Endodermal cell (in vitro differentiated cells): ENCODE measurements at regions not wholly inside any gene's neighbourhood (a gene's known extent, or its start where the extent isn't known, plus 50 kb on each side); places are given as distances from the start of the nearest gene placed in this dataset.
A peak's percentile ranks its signal among the peaks of the same experiment; 100 is the strongest.

Experiments used
- DNase-seq: peaks from one replicate; pipeline ENCODE4 v3.0.0-alpha.2; 2017
- H3K27ac ChIP-seq: 2 replicates; pipeline ENCODE4 v1.5.1; 2013; ENCODE audit warnings: mild to moderate bottlenecking, low read depth, low read length, moderate library complexity
- H3K27me3 ChIP-seq: 2 replicates; pipeline ENCODE4 v1.6.1; 2013; ENCODE audit warnings: mild to moderate bottlenecking, low read length, moderate library complexity; ENCODE audit not compliant: insufficient read depth, control insufficient read depth, poor library complexity, severe bottlenecking
- H3K36me3 ChIP-seq: 2 replicates; pipeline ENCODE4 v1.7.0; 2013; ENCODE audit warnings: mild to moderate bottlenecking, low read length, moderate library complexity; ENCODE audit not compliant: control insufficient read depth, insufficient read depth
- H3K4me1 ChIP-seq: one replicate; pipeline ENCODE4 v1.7.0; 2013; ENCODE audit warnings: low read length; ENCODE audit not compliant: control insufficient read depth, insufficient read depth
- H3K4me3 ChIP-seq: 2 replicates; pipeline ENCODE4 v1.5.1; 2013; ENCODE audit warnings: mild to moderate bottlenecking, low read length, moderate library complexity
- H3K9ac ChIP-seq: 2 replicates; pipeline ENCODE4 v1.6.1; 2013; ENCODE audit warnings: mild to moderate bottlenecking, low read length, moderate library complexity; ENCODE audit not compliant: poor library complexity, severe bottlenecking; ENCODE audit errors: extremely low read depth
- H3K9me3 ChIP-seq: 2 replicates; pipeline ENCODE4 v1.6.1; 2013; ENCODE audit warnings: mild to moderate bottlenecking, low read length, moderate library complexity; ENCODE audit not compliant: control insufficient read depth
- H3K27ac Mint-ChIP-seq: 2 replicates; pipeline ENCODE4 v1.8.0; 2020; ENCODE audit warnings: mixed read lengths
- H3K27me3 Mint-ChIP-seq: 2 replicates; pipeline ENCODE4 v1.8.0; 2021; ENCODE audit warnings: mild to moderate bottlenecking, mixed read lengths; ENCODE audit not compliant: insufficient read depth
- H3K36me3 Mint-ChIP-seq: 2 replicates; pipeline ENCODE4 v1.8.0; 2020; ENCODE audit warnings: low read depth, mixed read lengths
- H3K4me1 Mint-ChIP-seq: 2 replicates; pipeline ENCODE4 v1.8.0; 2020; ENCODE audit warnings: mixed read lengths
- H3K4me3 Mint-ChIP-seq: 2 replicates; pipeline ENCODE4 v1.8.0; 2020; ENCODE audit warnings: mild to moderate bottlenecking, moderate library complexity, mixed read lengths
- H3K9me3 Mint-ChIP-seq: 2 replicates; pipeline ENCODE4 v1.8.0; 2020; ENCODE audit warnings: mild to moderate bottlenecking, mixed read lengths
- WGBS, 2 experiments: methylation state at CpG; one replicate each; pipeline versions ENCODE4 v1.1.5 to v1.1.7; 2013; ENCODE audit warnings: missing lambda C conversion rate in 2 of 2, mixed read lengths in 1 of 2; ENCODE audit not compliant: insufficient coverage in 1 of 2, insufficient read length in 1 of 2; 5-methylcytosine and 5-hydroxymethylcytosine counted together
- TF ChIP-seq, protein P1 (sequence below): fragments of 200-600 bp; sonication (generic); conservative IDR thresholded peaks from 2 replicates; pipeline ENCODE4 v1.5.0; 2021; ENCODE audit warnings: antibody characterized with exemption, mild to moderate bottlenecking

DNA sequence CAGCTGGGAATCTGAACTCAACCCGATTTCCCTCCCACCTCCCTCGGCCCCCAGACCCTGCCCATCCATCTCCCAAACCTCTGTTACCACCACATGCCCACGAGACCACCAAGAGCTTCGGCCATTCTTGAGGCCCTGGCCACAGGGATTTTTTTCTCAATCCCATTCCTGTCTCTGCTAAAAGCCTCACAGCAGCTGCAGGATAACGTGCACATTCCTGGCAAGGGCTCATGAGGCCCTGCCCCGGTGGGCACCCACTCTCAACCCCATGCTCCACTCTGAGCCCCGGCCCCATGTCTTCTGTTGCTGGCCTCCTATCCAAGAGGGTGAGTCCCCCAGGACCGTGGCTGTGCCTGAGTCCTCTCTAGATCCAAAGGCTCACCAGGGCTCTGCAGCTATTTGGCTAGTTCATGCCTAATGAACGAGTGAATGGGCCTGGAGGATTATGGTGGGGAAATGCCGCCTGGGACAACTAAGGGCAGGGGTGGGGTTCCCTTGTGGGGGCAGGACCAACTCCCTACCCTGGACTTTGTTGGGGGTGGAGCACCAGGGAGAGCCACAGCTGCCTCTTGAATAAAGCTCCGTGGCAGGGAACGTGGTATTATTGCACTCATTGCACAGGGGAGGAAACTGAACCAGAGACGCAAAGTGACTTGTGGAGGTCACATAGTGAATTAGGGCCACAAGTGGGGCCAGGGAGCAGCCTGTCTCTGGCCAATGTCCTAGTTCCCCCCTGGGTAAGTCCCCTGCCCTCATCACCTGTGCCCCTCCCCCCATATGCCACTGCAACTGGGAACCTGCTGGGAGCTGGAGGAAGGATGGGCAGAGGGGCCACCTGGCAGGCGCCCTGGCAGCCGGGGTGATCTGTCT, 113.8 kb upstream of the SMURF2 start:
- DNase-seq: no peak
- Mint-ChIP-seq H3K9me3 (no peaks in the 10 kb centered on the region), H3K27me3 (peaks cover 61% of the 10 kb centered on the region), H3K36me3 (peaks cover 6% of the 10 kb centered on the region), H3K4me1 (peaks cover 16% of the 10 kb centered on the region), H3K27ac (no peak overlapping the region), H3K4me3 (peak overlapping the region; percentile 23)
- Histone ChIP-seq H3K4me3 (no peak overlapping the region), H3K4me1 (peaks cover 4% of the 10 kb centered on the region), H3K27ac (no peak overlapping the region), H3K36me3 (no peaks in the 10 kb centered on the region), H3K9me3 (no peaks in the 10 kb centered on the region), H3K9ac (no peak overlapping the region), H3K27me3 (peaks cover 59% of the 10 kb centered on the region)
- 84 to 93% methylated on average over 5 to 14 of the region's 15 CpGs for WGBS, 2 experiments
- TF ChIP-seq, protein P1, sequence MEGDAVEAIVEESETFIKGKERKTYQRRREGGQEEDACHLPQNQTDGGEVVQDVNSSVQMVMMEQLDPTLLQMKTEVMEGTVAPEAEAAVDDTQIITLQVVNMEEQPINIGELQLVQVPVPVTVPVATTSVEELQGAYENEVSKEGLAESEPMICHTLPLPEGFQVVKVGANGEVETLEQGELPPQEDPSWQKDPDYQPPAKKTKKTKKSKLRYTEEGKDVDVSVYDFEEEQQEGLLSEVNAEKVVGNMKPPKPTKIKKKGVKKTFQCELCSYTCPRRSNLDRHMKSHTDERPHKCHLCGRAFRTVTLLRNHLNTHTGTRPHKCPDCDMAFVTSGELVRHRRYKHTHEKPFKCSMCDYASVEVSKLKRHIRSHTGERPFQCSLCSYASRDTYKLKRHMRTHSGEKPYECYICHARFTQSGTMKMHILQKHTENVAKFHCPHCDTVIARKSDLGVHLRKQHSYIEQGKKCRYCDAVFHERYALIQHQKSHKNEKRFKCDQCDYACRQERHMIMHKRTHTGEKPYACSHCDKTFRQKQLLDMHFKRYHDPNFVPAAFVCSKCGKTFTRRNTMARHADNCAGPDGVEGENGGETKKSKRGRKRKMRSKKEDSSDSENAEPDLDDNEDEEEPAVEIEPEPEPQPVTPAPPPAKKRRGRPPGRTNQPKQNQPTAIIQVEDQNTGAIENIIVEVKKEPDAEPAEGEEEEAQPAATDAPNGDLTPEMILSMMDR: no peak

DNA sequence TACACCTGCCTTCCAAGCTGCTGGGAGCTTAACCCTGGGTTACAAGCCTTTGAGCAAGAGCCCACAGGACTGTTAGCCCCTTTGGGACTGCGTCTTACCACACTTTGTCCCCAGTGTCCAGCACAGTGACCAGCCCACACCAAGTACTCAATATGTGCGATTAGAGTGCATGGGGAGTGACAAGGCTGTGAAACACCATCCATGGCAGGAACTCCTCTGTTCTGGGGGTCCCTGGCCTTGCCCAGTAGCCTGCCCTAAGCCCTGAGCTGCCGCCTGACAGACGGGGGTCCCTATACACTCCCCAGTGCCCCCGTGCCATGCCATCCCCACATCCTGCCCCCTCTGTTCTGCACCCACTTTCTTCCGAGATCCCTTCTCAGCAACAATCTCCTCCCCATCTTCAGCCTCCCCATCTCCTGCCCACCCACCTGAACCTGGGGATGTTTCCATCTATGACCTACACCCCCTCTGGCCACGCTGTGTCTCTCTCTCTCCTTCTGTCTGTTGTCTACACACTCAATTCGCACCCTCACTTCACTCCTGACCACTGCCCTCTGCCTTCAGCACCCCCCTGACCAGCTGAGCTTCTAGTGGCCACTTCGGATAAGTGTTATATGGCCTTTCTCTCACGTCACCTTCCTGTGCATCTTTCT, 112.9 kb upstream of the SMURF2 start:
- Mint-ChIP-seq H3K27me3 (peaks cover 53% of the 10 kb centered on the region), H3K36me3 (peaks cover 6% of the 10 kb centered on the region), H3K4me3 (no peak overlapping the region), H3K9me3 (no peaks in the 10 kb centered on the region), H3K27ac (no peak overlapping the region), H3K4me1 (peaks cover 16% of the 10 kb centered on the region)
- H3K36me3 ChIP-seq: no peaks in the 10 kb centered on the region
- H3K9me3 ChIP-seq: no peaks in the 10 kb centered on the region
- H3K4me1 ChIP-seq: peaks cover 4% of the 10 kb centered on the region
- WGBS, 2 experiments: 89 to 90% methylated on average over 8 to 10 of the region's 10 CpGs
- TF ChIP-seq, protein P1: no peak
- no peak overlapping the region for H3K27ac ChIP-seq
- no peak overlapping the region for H3K4me3 ChIP-seq
- no peak overlapping the region for H3K9ac ChIP-seq
- DNase-seq: no peak
- H3K27me3 ChIP-seq: peaks cover 49% of the 10 kb centered on the region

DNA sequence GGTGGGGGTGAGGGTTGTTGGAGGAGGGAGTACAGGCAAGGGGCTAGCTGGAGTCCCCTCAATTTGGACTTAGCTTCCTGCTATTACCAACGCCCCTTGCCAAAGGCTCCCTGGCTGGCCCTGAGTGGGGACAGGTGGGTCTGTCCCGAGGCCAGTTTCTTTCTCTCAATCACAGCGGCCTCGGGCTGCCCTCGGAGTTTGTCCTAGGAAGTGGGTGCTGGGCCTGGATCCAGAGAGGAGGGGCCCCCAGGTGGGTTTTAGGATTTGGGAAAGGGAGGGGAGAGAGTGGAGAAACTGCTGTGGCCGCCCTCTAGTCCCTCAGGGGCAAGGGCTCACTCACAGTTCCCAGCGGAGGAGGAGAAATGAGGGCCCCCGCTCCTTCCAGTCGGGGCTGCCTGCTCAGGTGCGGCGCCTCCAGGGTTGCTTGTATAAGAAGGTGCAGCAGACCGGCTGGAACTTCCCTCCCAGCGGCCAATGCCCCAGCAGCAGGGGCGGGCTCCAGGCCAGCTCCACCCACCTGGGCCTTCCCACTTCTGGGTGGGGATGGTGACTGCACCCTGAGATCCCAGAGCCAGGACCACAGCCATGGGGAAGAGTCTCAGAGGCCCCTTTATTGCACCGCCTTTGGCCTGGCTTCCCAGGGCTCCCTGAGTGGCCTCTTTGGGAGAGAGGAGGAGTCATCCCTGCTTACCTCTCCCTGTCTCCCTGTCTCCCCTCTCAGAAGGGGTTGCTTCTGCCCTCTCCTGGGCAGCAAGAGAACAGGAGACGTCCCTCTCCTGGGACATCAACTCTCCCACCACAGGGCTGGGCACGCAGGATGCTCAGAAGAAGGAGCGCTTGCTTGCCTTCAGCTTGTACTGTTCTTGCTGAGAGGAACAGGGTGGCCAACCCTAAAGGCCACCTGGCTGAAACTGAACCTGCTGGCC, 112.0 kb upstream of the SMURF2 start:
- Mint-ChIP-seq H3K4me1 (peaks cover 16% of the 10 kb centered on the region), H3K9me3 (no peaks in the 10 kb centered on the region), H3K4me3 (peak overlapping the region; percentile 70), H3K27me3 (peaks cover 44% of the 10 kb centered on the region), H3K36me3 (peaks cover 6% of the 10 kb centered on the region), H3K27ac (peak overlapping the region; percentile 87)
- DNase-seq: peak; percentile 99
- Histone ChIP-seq H3K27me3 (peaks cover 40% of the 10 kb centered on the region), H3K9ac (no peak overlapping the region), H3K27ac (no peak overlapping the region), H3K36me3 (no peaks in the 10 kb centered on the region), H3K4me3 (peak overlapping the region; percentile 78), H3K4me1 (peaks cover 4% of the 10 kb centered on the region), H3K9me3 (no peaks in the 10 kb centered on the region)
- TF ChIP-seq, protein P1: peak; percentile 78
- whole genome bisulfite sequencing, 2 experiments: 28 to 34% methylated on average over 8 to 18 of the region's 18 CpGs
